Left lung (tissue), 4 donors: ENCODE measurements at regions not wholly inside any gene's neighbourhood (a gene's known extent, or its start where the extent isn't known, plus 50 kb on each side); places are given as distances from the start of the nearest gene placed in this dataset.

Experiments used
- ATAC-seq: fragments of 200-7000 bp; cut with Tn5 transposase; one replicate; pipeline ENCODE4 v1.9.1; 2020; ENCODE audit warnings: moderate library complexity
- DNase-seq, 4 donors: peaks; one replicate each; pipeline ENCODE4 v3.0.0-alpha.2; 2013 to 2020
- H3K27ac ChIP-seq, 2 donors: fragments of 200-600 bp; sonication (generic) in 1 of 2; one replicate each; pipeline versions ENCODE4 v1.5.0 to v1.8.0; 2020 to 2021
- H3K27me3 ChIP-seq, 2 donors: fragments of 200-600 bp; sonication (generic) in 1 of 2; one replicate each; pipeline versions ENCODE4 v1.5.0 to v1.8.0; 2020 to 2021
- H3K36me3 ChIP-seq, 2 donors: fragments of 200-600 bp; sonication (generic) in 1 of 2; one replicate each; pipeline versions ENCODE4 v1.5.0 to v1.8.0; 2020 to 2021
- H3K4me1 ChIP-seq, 2 donors: fragments of 200-600 bp; one replicate each; pipeline ENCODE4 v1.8.0; 2021
- H3K4me3 ChIP-seq, 2 donors: fragments of 200-600 bp; sonication (generic) in 1 of 2; one replicate each; pipeline versions ENCODE4 v1.5.0 to v1.8.0; 2020 to 2021; ENCODE audit warnings: mild to moderate bottlenecking in 1 of 2
- H3K9me3 ChIP-seq, 2 donors: fragments of 200-600 bp; sonication (generic) in 1 of 2; one replicate each; pipeline versions ENCODE4 v1.5.0 to v1.8.0; 2020 to 2021
- CTCF ChIP-seq, 2 donors: fragments of 200-600 bp; sonication (generic) in 1 of 2; IDR thresholded peaks; one replicate each; pipeline versions ENCODE4 v1.5.0 to v1.8.0; 2021; ENCODE audit warnings: antibody characterized with exemption in 2 of 2
- intact Hi-C, 2 donors: fragments of 100-400 bp; cut with DNase I; formaldehyde crosslinking; loops; one replicate each; pipeline versions ENCODE4 v1.11.2 to v1.14.2; 2022
- donor health status: DM: no; HTN: yes; CAD: no.
- donor health status: DM: no; HTN: no; CAD: no.

DNA sequence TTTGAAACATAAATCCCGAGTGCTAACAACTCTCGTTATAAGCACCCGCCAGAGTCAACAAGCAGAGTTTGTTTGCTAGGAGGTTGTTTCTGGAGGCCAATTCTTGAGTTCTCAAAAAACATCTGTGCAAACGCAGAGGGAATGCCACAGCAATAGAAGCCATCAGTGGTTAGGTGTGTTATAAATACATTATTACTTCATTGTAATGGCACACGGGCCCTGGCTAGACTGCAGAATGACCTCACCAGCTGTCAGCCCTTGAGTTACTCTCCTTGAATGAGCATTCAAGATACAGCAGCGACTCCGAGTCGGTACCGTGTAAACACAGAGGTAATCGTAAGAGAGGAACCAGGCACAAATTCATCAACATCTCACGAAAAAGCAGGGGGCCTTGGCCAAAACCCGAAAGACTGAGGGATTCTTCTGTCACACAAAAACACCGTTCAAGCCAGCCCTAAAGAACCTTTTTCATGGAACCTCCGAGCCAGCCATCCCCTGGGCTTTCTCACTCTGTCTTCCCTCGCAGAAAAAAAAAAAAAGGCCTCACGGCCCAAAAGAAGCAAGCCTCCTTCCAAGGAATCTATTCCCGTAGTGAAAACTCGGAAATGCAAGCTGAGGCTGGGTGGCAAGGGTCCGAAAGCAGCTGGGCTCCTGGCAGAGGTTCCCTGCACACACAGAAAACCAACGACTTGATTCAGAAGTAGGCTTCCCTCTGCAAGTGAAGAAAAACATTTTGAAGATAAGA is 133.7 kb upstream of the MEIS1 start:
- H3K36me3 ChIP-seq, result no peaks in the 10 kb centered on the region
- H3K4me1 ChIP-seq, result peaks cover 0 to 9% of the 10 kb centered on the region in 2 donors
- intact Hi-C loops, result no loop called here
- H3K27ac ChIP-seq, result no peak overlapping the region
- no peaks in the 10 kb centered on the region for H3K9me3 ChIP-seq
- H3K27me3 ChIP-seq, result no peaks in the 10 kb centered on the region
- H3K4me3 ChIP-seq, result no peak overlapping the region
- no peak for TF ChIP-seq CTCF (IDR thresholded peaks at IDR 0.05)
- ATAC-seq (peak; percentile 68), DNase-seq (peak in 2 of 4 donors; percentile 48 to 63)

DNA sequence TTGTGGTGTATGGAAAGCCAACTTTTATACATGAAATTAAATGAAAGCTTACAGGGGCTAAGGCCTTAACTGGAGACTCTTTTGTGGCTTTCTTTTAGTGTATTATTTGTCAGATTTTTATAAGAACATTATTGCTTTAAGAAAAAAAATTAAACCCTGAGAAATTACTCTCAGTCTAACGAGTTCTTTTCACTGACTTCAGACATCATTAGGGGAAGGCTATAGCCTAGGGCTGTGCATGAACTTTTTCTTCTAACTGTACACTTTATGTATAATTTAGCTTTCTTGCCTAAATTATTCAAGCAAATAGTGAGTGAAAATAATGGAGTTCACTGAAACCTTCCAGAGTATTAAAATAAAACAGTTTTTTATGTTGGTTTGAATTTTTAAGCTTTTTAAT is 151.1 kb upstream of the MEIS1 start:
- DNase-seq (no peak), ATAC-seq (no peak)
- no peaks in the 10 kb centered on the region for H3K4me1 ChIP-seq
- no peaks in the 10 kb centered on the region for H3K27me3 ChIP-seq
- H3K4me3 ChIP-seq, result no peak overlapping the region
- H3K9me3 ChIP-seq, result no peaks in the 10 kb centered on the region
- no peak overlapping the region for H3K27ac ChIP-seq
- no peaks in the 10 kb centered on the region for H3K36me3 ChIP-seq
- TF ChIP-seq CTCF (IDR thresholded peaks at IDR 0.05), result no peak
- intact Hi-C loops, result no loop called here

DNA sequence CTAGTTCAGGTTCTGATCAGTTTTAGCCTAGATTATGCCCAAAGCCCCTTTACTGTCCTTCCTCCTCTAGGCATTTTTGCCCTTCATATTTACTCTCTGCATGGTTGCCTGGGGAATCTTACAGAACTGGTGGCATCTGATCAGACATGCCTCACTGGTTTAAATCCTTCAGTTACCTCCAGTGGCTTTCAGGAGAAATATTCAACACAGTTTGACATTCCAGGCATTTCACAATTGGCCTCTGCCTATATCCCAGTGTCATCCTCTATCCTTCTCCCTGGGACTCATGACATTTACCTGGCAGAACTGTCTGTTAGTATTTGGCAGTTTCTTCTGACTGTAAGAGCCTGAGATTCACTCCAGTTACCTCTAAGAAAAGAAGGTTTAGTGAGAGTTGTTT is 152.9 kb upstream of the MEIS1 start:
- Histone ChIP-seq H3K36me3 (no peaks in the 10 kb centered on the region), H3K9me3 (no peaks in the 10 kb centered on the region), H3K27ac (no peak overlapping the region), H3K4me1 (no peaks in the 10 kb centered on the region), H3K4me3 (no peak overlapping the region), H3K27me3 (no peaks in the 10 kb centered on the region)
- TF ChIP-seq CTCF (IDR thresholded peaks at IDR 0.05), result no peak
- DNase-seq, result no peak
- ATAC-seq, result no peak
- intact Hi-C loops, result no loop called here

DNA sequence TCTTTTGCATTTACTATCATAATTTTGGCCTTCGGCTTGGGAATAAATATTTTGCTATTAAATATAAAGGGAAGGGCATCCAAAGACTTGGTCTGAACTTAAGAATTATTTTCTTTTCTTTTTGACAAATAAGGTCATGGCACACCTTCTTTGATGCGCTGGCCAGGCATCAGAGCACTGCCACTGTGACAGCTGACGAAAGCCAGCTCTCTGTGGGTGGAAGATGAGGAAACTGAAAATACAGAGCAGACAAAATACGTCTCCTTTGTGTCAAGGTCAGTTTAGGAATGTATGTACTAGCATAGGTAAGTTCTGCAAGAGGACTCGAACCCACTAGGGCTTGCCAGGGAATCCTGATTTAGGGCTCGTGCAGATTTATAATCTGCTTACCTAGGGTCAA is 155.9 kb upstream of the MEIS1 start:
- Histone ChIP-seq H3K36me3 (no peaks in the 10 kb centered on the region), H3K4me3 (no peak overlapping the region), H3K27ac (no peak overlapping the region), H3K4me1 (no peaks in the 10 kb centered on the region), H3K9me3 (no peaks in the 10 kb centered on the region), H3K27me3 (no peaks in the 10 kb centered on the region)
- no peak for ATAC-seq
- no peak for DNase-seq
- intact Hi-C loops, result no loop called here
- TF ChIP-seq CTCF (IDR thresholded peaks at IDR 0.05), result no peak

DNA sequence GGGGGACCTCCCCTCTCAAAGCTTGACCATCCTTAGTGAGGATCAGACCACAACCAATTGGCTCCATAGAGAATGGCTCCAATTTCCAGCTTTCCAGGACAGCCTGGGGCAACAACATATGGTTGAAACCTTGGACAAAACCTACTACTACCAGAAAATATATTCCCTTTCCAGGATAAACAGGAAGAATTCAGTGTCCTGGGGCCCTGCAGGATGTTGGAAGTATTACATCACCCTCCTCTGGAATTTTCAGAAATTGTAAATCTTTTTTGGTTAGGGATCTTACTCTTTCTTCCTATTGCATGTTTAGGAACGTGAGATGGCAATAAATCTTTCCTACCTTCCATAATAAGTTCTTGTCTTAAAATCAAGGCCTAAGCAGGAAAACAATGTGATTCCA is 158.9 kb upstream of the MEIS1 start:
- H3K4me3 ChIP-seq, result no peak overlapping the region
- DNase-seq (no peak), ATAC-seq (no peak)
- no peak for TF ChIP-seq CTCF (IDR thresholded peaks at IDR 0.05)
- intact Hi-C loops, result no loop called here
- no peaks in the 10 kb centered on the region for H3K36me3 ChIP-seq
- no peaks in the 10 kb centered on the region for H3K4me1 ChIP-seq
- H3K27me3 ChIP-seq, result no peaks in the 10 kb centered on the region
- H3K27ac ChIP-seq, result no peak overlapping the region
- H3K9me3 ChIP-seq, result no peaks in the 10 kb centered on the region
